HG03175 (cell line): ENCODE measurements at regions not wholly inside any gene's neighbourhood (a gene's known extent, or its start where the extent isn't known, plus 50 kb on each side); places are given as distances from the start of the nearest gene placed in this dataset.
A peak's percentile ranks its signal among the peaks of the same experiment; 100 is the strongest.
"Not testable (repeated sequence)": the region's sequence is repeated elsewhere in the genome, so short reads cannot be mapped to it uniquely, and the experiment has no call there.

Experiments
- ATAC-seq: cut with Tn5 transposase; IDR thresholded peaks from one replicate; pipeline ENCODE4 v1.9.1; 2021; ENCODE audit warnings: mild to moderate bottlenecking, moderate library complexity; ENCODE audit not compliant: unreplicated experiment

GRCh38 chr1:81547261-81547911 is 253.3 kb upstream of the ADGRL2 start:
- no peak for ATAC-seq

- no peak for ATAC-seq
Measured at GRCh38 chr1:81545734-81546133, 255.0 kb upstream of the ADGRL2 start.

GRCh38 chr1:81543764-81544163 is 257.0 kb upstream of the ADGRL2 start:
- ATAC-seq = no peak

GRCh38 chr1:81542196-81542595 is 258.5 kb upstream of the ADGRL2 start:
- ATAC-seq = no peak

GRCh38 chr1:81540216-81540615 is 260.5 kb upstream of the ADGRL2 start:
- no peak for ATAC-seq

- ATAC-seq = no peak
Measured at GRCh38 chr1:81529014-81529413, 271.7 kb upstream of the ADGRL2 start.

- ATAC-seq = no peak
Measured at GRCh38 chr1:81525085-81525484, 275.6 kb upstream of the ADGRL2 start.

- ATAC-seq = no peak
Measured at GRCh38 chr1:81519987-81520386, 280.7 kb upstream of the ADGRL2 start.

GRCh38 chr1:81517987-81518386 is 282.7 kb upstream of the ADGRL2 start:
- no peak for ATAC-seq

- ATAC-seq = no peak
Measured at GRCh38 chr1:81513796-81514354, 286.9 kb upstream of the ADGRL2 start.

- ATAC-seq = no peak
Measured at GRCh38 chr1:81512252-81513003, 288.3 kb upstream of the ADGRL2 start.

GRCh38 chr1:81511281-81511680 is 289.5 kb upstream of the ADGRL2 start:
- no peak for ATAC-seq

- no peak for ATAC-seq
Measured at GRCh38 chr1:81510701-81511100, 290.0 kb upstream of the ADGRL2 start.

GRCh38 chr1:81509594-81509993 is 291.1 kb upstream of the ADGRL2 start:
- no peak for ATAC-seq

GRCh38 chr1:81506699-81507098 is 294.0 kb upstream of the ADGRL2 start:
- no peak for ATAC-seq

- peak; percentile 98 for ATAC-seq
Measured at GRCh38 chr1:81505831-81506230, 294.9 kb upstream of the ADGRL2 start.

- not testable (repeated sequence) for ATAC-seq
Measured at GRCh38 chr1:81504820-81505219, 295.9 kb upstream of the ADGRL2 start.

- ATAC-seq = not testable (repeated sequence)
Measured at GRCh38 chr1:81502705-81503104, 298.0 kb upstream of the ADGRL2 start.

- not testable (repeated sequence) for ATAC-seq
Measured at GRCh38 chr1:81501485-81501884, 299.2 kb upstream of the ADGRL2 start.

GRCh38 chr1:81499487-81499886 is 301.2 kb upstream of the ADGRL2 start:
- no peak for ATAC-seq

- ATAC-seq = no peak
Measured at GRCh38 chr1:81498471-81499462, 302.0 kb upstream of the ADGRL2 start.
